Kidney epithelial cell (primary cell): ENCODE measurements at regions not wholly inside any gene's neighbourhood (a gene's known extent, or its start where the extent isn't known, plus 50 kb on each side); places are given as distances from the start of the nearest gene placed in this dataset.

ENCODE experiments used
- DNase-seq: peaks from one replicate; pipeline ENCODE4 v3.0.0-alpha.2; 2010; ENCODE audit warnings: low read depth
- H3K27me3 ChIP-seq: 2 replicates; pipeline ENCODE4 v1.6.0; 2011; ENCODE audit warnings: low read length; ENCODE audit not compliant: control insufficient read depth, insufficient read depth
- H3K36me3 ChIP-seq: 2 replicates; pipeline ENCODE4 v1.5.1; 2011; ENCODE audit warnings: low read length; ENCODE audit not compliant: control insufficient read depth, insufficient read depth
- H3K4me3 ChIP-seq: 2 replicates; pipeline ENCODE4 v1.5.1; 2011; ENCODE audit warnings: low read depth, mild to moderate bottlenecking, control low read depth, low read length
- TF ChIP-seq, protein P1 (sequence below): IDR thresholded peaks from 2 replicates; pipeline ENCODE4 v1.5.1; 2011; ENCODE audit warnings: mild to moderate bottlenecking, moderate library complexity, low read length, control low read depth, inconsistent platforms; ENCODE audit not compliant: insufficient read depth, poor library complexity, severe bottlenecking

DNA sequence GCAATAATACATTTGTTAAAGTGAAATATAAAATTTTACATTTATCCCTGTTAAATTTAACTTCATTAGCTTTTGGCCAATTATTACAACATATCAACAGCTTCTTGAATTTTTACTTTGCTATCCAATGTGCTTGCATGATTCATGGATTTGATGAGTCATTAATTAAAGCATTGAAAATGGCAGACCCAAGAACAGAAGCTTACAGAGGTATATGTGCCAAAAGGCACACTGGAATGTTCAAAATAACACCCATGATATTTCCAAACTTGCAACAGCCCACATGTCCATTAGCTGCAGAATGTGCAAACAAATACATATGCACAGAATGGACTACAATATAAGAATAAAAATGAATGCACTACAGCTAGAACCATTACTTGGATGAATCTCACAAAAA, 76.4 kb upstream of the MAN1A2 start:
- no peak for DNase-seq
- TF ChIP-seq, protein P1, sequence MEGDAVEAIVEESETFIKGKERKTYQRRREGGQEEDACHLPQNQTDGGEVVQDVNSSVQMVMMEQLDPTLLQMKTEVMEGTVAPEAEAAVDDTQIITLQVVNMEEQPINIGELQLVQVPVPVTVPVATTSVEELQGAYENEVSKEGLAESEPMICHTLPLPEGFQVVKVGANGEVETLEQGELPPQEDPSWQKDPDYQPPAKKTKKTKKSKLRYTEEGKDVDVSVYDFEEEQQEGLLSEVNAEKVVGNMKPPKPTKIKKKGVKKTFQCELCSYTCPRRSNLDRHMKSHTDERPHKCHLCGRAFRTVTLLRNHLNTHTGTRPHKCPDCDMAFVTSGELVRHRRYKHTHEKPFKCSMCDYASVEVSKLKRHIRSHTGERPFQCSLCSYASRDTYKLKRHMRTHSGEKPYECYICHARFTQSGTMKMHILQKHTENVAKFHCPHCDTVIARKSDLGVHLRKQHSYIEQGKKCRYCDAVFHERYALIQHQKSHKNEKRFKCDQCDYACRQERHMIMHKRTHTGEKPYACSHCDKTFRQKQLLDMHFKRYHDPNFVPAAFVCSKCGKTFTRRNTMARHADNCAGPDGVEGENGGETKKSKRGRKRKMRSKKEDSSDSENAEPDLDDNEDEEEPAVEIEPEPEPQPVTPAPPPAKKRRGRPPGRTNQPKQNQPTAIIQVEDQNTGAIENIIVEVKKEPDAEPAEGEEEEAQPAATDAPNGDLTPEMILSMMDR = no peak
- no peaks in the 10 kb centered on the region for H3K36me3 ChIP-seq
- H3K4me3 ChIP-seq = no peak overlapping the region
- H3K27me3 ChIP-seq = no peaks in the 10 kb centered on the region

GRCh38 chr1:117289316-117289870, 77.9 kb upstream of the MAN1A2 start:
- H3K4me3 ChIP-seq = no peak overlapping the region
- TF ChIP-seq, protein P1 = no peak
- no peak for DNase-seq
- no peaks in the 10 kb centered on the region for H3K36me3 ChIP-seq
- H3K27me3 ChIP-seq = no peaks in the 10 kb centered on the region

DNA sequence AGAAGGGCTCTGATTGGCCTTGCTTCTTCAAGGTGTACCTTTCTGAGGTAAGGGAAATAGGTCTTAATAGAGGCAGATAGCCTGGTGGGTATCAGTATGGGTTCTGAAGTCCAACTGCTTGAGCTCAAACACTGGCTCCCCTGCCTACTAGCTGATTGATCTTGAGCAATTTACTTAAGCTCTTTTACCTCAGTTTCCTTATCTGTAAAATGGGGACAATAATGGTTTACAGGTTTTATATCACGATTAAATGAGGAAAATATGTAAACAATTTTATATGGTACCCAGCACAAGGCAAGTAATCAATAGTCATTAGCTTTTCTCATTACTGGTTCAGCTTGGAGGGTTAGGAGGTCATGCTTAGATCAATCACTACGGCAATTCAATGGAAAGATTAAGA, 75.8 kb upstream of the VTCN1 start:
- H3K36me3 ChIP-seq = no peaks in the 10 kb centered on the region
- no peak overlapping the region for H3K4me3 ChIP-seq
- no peak for DNase-seq
- TF ChIP-seq, protein P1 = no peak
- H3K27me3 ChIP-seq = no peaks in the 10 kb centered on the region

DNA sequence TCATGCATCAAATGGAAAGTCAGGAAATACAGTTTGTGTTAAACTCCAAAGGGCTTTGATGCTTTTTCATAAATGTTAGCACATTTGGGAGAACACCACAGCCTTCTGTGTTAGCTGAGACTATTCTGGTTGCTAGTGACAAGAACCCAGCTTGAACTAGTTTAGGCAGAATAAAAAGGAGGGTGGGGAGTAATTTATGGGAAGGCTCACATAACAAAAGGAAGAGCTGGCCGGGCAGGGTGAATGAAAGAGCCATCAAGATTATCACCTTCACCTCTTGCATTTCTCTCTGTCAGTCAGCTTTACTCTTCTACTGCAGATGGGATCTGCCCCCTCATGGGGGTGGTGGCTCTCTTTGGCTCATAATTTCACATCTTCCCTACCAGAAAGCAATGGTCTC, 75.4 kb upstream of the VTCN1 start:
- Histone ChIP-seq H3K36me3 (no peaks in the 10 kb centered on the region), H3K4me3 (no peak overlapping the region), H3K27me3 (no peaks in the 10 kb centered on the region)
- TF ChIP-seq, protein P1 = no peak
- no peak for DNase-seq

GRCh38 chr1:117284399-117285215, 73.9 kb upstream of the VTCN1 start:
- TF ChIP-seq, protein P1 = peak; percentile 45
- Histone ChIP-seq H3K27me3 (no peaks in the 10 kb centered on the region), H3K4me3 (no peak overlapping the region), H3K36me3 (no peaks in the 10 kb centered on the region)
- DNase-seq = peak; percentile 45
